HG03025 (cell line): ENCODE measurements at regions not wholly inside any gene's neighbourhood (a gene's known extent, or its start where the extent isn't known, plus 50 kb on each side); places are given as distances from the start of the nearest gene placed in this dataset.
"Not testable (repeated sequence)": the region's sequence is repeated elsewhere in the genome, so short reads cannot be mapped to it uniquely, and the experiment has no call there.

Experiments
- ATAC-seq: cut with Tn5 transposase; IDR thresholded peaks from one replicate; pipeline ENCODE4 v1.9.1; 2021; ENCODE audit warnings: mild to moderate bottlenecking, moderate library complexity; ENCODE audit not compliant: unreplicated experiment, low FRiP score

- ATAC-seq, result no peak
Observed at GRCh38 chrX:42022158-42022557, 98.8 kb upstream of the CASK start.

DNA sequence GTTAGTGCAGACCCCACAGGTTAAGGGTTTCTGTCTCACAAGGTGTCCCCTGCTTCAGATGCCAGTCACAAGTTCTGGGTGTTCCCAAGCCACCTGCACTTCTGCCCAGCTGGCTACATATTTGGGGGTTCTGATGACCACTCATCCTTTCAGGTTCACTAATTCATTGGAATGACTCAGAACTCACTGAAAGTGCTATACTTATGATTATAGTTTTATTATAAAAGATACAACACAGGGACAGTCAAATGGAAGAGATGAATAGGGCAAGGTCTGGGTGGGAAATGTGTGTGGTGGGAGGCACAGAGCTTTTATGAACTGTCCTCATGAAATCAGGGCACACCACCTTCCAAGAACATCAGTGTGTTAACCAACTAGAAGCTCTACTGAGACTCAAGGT lies 97.7 kb upstream of the CASK start:
- ATAC-seq, result no peak

DNA sequence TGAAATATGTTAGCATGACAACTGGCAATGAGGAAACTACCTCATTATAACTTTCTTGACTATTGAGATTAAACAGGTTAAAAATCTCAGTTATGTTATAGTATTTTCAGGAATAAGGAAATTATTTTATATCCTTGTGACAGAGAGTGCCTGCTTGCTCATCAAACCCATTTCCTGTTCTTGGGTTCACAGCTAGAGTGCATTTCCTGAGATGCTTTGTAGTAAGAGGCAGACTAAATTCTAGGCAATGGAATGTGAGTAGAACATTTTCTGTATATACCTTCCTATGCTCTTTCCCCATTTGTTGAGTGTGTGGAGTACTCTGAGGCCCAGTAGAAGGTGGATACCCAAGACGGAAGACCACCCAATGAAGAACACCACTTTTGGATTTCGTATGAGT lies 96.9 kb upstream of the CASK start:
- no peak for ATAC-seq

DNA sequence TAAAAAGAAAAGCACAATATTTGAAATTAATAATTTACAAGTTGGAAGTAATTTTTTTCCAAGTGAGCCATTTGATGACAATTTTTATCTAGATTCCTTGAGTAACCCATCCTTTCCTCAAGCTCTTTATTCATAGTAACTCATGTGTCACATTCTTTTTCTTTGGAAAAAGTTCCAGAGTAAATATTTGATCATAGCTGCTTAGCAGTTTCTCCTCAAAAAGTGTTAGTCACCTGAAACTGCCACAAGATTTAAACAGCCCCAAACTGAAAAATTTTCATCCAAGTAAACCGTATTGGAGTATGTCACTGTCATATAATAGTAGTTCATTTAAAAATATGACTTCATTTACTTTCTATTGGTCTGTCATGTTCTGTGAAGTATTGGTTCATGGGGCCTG lies 94.6 kb upstream of the CASK start:
- no peak for ATAC-seq

- ATAC-seq, result no peak
Observed at GRCh38 chrX:42000836-42001235, 77.5 kb upstream of the CASK start.

GRCh38 chrX:41984628-41985027 lies 61.3 kb upstream of the CASK start:
- ATAC-seq, result no peak

GRCh38 chrX:41982953-41983352 lies 59.6 kb upstream of the CASK start:
- ATAC-seq, result no peak

GRCh38 chrX:41981481-41982013 lies 58.2 kb upstream of the CASK start:
- no peak for ATAC-seq

GRCh38 chrX:41974677-41975076 lies 51.3 kb upstream of the CASK start:
- not testable (repeated sequence) for ATAC-seq

- no peak for ATAC-seq
Observed at GRCh38 chrX:41973208-41973607, 49.9 kb upstream of the CASK start.
